Activated CD4-positive, alpha-beta T cell treated with anti-CD3 and anti-CD28 coated beads, Interleukin-2, amount 10 ng/mL, durations not matched to agents 24 days and 14 days (primary cell): ENCODE measurements at regions not wholly inside any gene's neighbourhood (a gene's known extent, or its start where the extent isn't known, plus 50 kb on each side); places are given as distances from the start of the nearest gene placed in this dataset.

ENCODE experiments used
- DNase-seq: peaks from one replicate; pipeline ENCODE4 v3.0.0; 2022
- H3K27ac Mint-ChIP-seq: one replicate; pipeline ENCODE4 v1.8.0; 2022; ENCODE audit warnings: mild to moderate bottlenecking, mixed read lengths
- H3K27me3 Mint-ChIP-seq: one replicate; pipeline ENCODE4 v1.8.0; 2022; ENCODE audit warnings: mixed read lengths
- H3K36me3 Mint-ChIP-seq: one replicate; pipeline ENCODE4 v1.8.0; 2022; ENCODE audit warnings: low read depth, mild to moderate bottlenecking, mixed read lengths
- H3K4me1 Mint-ChIP-seq: one replicate; pipeline ENCODE4 v1.8.0; 2021; ENCODE audit warnings: mixed read lengths
- H3K4me3 Mint-ChIP-seq: one replicate; pipeline ENCODE4 v1.8.0; 2022; ENCODE audit warnings: mild to moderate bottlenecking, moderate library complexity, mixed read lengths
- H3K9me3 Mint-ChIP-seq: one replicate; pipeline ENCODE4 v1.8.0; 2021; ENCODE audit warnings: mixed read lengths
- intact Hi-C: fragments of 100-400 bp; cut with micrococcal nuclease; formaldehyde crosslinking; loops from one replicate; pipeline ENCODE4 v1.15.1; 2023

DNA sequence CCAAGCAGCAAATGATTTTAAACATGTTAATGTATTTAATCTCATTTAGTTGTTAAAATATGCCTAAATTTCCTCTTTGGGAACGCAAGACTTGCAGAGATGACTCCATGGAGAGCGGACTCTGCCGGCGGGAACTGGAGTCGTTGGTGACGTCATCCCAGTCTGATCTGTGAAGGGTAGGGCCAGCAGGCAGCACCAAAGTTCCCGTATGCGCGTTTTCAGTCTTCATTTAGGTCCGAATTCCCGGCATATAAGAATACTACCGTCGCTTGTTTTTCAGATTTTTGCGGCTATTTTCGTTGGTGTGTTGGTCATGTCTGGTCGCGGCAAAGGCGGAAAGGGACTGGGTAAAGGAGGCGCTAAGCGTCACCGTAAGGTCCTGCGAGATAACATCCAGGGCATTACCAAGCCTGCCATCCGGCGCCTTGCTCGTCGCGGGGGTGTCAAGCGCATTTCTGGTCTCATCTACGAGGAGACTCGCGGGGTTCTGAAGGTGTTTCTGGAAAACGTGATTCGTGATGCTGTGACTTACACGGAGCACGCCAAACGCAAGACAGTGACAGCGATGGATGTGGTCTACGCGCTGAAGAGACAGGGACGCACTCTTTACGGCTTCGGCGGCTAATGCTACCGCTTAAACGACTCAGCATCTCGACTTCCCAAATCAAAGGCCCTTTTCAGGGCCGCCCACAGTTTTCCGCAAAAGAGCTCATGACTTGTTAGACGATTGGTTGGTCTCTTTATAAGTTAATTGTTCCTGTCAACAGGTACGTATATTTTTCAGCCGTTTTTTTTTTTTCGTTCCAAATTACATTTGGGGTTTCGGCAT lies 117.3 kb downstream of the HFE start:
- H3K4me1 Mint-ChIP-seq, result peaks cover 31% of the 10 kb centered on the region
- H3K36me3 Mint-ChIP-seq, result peaks cover 5% of the 10 kb centered on the region
- peak; percentile 96 for DNase-seq
- no peaks in the 10 kb centered on the region for H3K9me3 Mint-ChIP-seq
- H3K4me3 Mint-ChIP-seq, result no peak overlapping the region
- H3K27me3 Mint-ChIP-seq, result peaks cover 4% of the 10 kb centered on the region
- intact Hi-C loops, result loop anchor here (1.0 to 2.0 kb wide), 6 partner anchors 12 to 81 kb away; a partner anchor contains a TSS
- H3K27ac Mint-ChIP-seq, result no peak overlapping the region

DNA sequence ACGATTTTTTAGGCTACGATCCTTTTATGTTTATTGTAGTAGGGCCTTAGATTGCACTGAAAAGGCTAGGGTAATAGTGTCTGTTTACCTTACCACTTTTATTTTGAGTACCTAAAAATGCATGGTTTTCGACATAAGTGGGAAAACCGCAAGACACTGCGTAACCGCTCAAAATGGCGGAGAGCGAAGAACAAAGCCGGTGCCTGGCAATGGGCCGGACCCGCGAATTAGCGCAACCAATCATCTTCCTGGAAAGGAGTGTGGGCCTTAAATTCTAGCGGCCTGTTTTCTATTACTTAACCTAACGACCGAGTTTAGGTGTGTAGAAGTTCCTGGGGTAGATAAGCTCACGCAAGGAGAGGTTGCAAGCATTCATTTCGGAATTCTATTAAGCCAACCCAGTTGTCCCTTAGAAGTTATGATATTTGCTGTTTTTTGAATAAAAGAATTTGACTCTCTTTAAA lies 118.0 kb downstream of the HFE start:
- no peak overlapping the region for H3K4me3 Mint-ChIP-seq
- intact Hi-C loops, result loop anchor here (1.0 to 2.0 kb wide), 6 partner anchors 11 to 80 kb away; a partner anchor contains a TSS
- H3K36me3 Mint-ChIP-seq, result peaks cover 4% of the 10 kb centered on the region
- peaks cover 4% of the 10 kb centered on the region for H3K27me3 Mint-ChIP-seq
- no peaks in the 10 kb centered on the region for H3K9me3 Mint-ChIP-seq
- peaks cover 25% of the 10 kb centered on the region for H3K4me1 Mint-ChIP-seq
- DNase-seq, result peak; percentile 95
- H3K27ac Mint-ChIP-seq, result no peak overlapping the region

DNA sequence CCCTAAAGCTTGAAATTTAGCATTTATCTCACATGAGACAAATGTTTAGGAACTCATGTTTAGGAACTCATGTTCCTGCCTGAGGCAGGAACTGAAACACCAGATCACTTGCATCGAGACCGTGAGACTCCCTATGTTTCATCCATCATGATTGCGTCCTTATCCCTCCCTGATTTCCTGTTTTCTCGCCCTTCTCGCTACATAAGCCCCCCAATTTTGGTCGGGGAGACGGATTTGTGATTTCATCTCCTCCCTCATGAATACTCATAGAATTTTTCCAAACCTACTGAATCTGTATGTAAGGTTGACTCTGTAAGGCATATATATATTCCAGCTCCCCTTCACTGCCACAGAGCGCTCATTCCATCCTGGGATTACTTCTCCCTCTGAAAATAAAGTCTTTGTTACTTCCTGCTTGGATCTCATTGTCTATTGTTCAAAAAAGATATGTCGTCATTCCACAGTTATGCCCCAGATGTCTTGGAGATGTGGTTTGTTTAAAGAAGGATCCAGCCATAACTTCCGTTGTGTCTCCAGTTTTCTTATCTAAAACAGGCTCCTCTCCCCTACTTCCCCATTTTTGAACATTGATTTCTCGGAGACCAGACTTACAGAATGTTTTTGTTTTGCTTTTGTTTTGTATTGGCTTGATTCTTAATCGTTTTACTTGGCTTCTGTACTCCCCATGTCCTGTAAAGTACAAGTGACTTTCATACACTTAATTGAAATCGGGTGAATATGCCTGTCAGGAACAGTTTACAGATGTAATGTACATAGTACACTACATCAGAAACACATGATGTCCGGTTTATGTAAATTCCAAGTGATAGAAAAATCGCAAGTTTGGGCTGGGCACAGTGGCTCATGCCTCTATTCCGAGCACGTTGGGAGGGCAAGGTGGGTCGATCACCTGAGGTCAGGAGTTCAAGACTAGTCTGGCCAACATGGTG lies 118.7 kb downstream of the HFE start:
- intact Hi-C loops, result loop anchor here (1.0 to 2.0 kb wide), 6 partner anchors 10 to 79 kb away; a partner anchor contains a TSS
- DNase-seq, result peak; percentile 73

DNA sequence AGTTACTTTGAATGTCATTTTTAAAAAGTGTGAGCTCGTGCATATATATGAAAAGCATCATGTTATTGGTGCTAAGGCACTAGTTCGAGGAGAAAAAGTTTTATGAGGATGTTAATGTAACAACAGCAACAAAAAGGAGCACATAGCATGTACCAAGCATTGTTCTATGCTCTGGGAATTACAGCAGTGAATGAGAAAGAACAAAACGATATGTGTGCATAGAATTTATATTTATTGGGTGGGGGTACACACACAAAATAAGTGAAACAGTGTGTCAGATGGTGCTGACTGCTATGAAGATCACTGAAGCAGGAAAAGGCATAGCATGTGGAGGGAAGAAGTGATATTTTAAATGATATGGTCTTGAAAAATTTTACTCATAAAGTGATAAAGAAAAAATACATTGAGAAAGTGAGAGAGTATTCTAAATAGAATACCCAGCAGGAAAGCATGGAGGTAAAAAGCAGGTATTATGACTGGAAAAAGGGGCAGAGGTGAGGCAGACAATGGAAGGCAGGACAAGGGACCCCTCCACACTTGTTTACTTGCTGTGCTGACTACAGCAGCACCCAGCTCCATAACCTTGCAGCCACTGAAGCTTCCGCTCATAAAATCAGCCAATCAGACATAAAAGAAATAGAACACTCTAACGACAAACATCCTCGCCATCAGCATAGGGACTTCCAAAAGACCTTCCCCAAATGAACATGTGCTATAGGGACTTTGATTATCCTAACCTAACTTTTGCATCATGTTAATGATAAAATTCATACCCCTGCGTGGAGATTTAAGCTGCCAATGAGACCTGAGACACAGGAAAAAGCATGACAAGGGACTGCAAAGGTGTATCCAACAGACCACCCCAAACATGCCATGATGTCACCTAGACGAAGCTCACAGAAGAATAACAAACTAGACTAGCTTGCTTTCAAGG lies 119.9 kb downstream of the HFE start:
- intact Hi-C loops, result no loop called here
- Mint-ChIP-seq H3K27me3 (peaks cover 4% of the 10 kb centered on the region), H3K4me1 (peaks cover 21% of the 10 kb centered on the region), H3K27ac (no peak overlapping the region), H3K4me3 (no peak overlapping the region), H3K9me3 (peaks cover 2% of the 10 kb centered on the region), H3K36me3 (peaks cover 4% of the 10 kb centered on the region)
- no peak for DNase-seq

More for the DNA sequence above, 118.7 kb downstream of the HFE start:
- H3K27ac Mint-ChIP-seq, result no peak overlapping the region
- H3K4me3 Mint-ChIP-seq, result no peak overlapping the region
- H3K36me3 Mint-ChIP-seq, result peaks cover 4% of the 10 kb centered on the region
- peaks cover 25% of the 10 kb centered on the region for H3K4me1 Mint-ChIP-seq
- H3K9me3 Mint-ChIP-seq, result no peaks in the 10 kb centered on the region
- peaks cover 4% of the 10 kb centered on the region for H3K27me3 Mint-ChIP-seq

- no peak for DNase-seq
- H3K4me1 Mint-ChIP-seq, result peaks cover 12% of the 10 kb centered on the region
- intact Hi-C loops, result no loop called here
- H3K27ac Mint-ChIP-seq, result no peak overlapping the region
- no peak overlapping the region for H3K4me3 Mint-ChIP-seq
- H3K36me3 Mint-ChIP-seq, result no peaks in the 10 kb centered on the region
- H3K9me3 Mint-ChIP-seq, result peaks cover 4% of the 10 kb centered on the region
- H3K27me3 Mint-ChIP-seq, result no peaks in the 10 kb centered on the region
These were observed 124.7 kb downstream of the HFE start for GRCh38 chr6:26211963-26212362.

GRCh38 chr6:26213334-26214075 lies 126.3 kb downstream of the HFE start:
- peaks cover 4% of the 10 kb centered on the region for H3K9me3 Mint-ChIP-seq
- H3K27me3 Mint-ChIP-seq, result no peaks in the 10 kb centered on the region
- H3K4me1 Mint-ChIP-seq, result peaks cover 10% of the 10 kb centered on the region
- H3K27ac Mint-ChIP-seq, result no peak overlapping the region
- DNase-seq, result no peak
- no peaks in the 10 kb centered on the region for H3K36me3 Mint-ChIP-seq
- H3K4me3 Mint-ChIP-seq, result peak overlapping the region; percentile 50
- intact Hi-C loops, result no loop called here

GRCh38 chr6:26214803-26215584 lies 127.8 kb downstream of the HFE start:
- Mint-ChIP-seq H3K4me3 (no peak overlapping the region), H3K4me1 (peaks cover 21% of the 10 kb centered on the region), H3K36me3 (no peaks in the 10 kb centered on the region), H3K27me3 (no peaks in the 10 kb centered on the region), H3K27ac (peak overlapping the region; percentile 15), H3K9me3 (peaks cover 4% of the 10 kb centered on the region)
- DNase-seq, result peak; percentile 77
- intact Hi-C loops, result no loop called here

DNA sequence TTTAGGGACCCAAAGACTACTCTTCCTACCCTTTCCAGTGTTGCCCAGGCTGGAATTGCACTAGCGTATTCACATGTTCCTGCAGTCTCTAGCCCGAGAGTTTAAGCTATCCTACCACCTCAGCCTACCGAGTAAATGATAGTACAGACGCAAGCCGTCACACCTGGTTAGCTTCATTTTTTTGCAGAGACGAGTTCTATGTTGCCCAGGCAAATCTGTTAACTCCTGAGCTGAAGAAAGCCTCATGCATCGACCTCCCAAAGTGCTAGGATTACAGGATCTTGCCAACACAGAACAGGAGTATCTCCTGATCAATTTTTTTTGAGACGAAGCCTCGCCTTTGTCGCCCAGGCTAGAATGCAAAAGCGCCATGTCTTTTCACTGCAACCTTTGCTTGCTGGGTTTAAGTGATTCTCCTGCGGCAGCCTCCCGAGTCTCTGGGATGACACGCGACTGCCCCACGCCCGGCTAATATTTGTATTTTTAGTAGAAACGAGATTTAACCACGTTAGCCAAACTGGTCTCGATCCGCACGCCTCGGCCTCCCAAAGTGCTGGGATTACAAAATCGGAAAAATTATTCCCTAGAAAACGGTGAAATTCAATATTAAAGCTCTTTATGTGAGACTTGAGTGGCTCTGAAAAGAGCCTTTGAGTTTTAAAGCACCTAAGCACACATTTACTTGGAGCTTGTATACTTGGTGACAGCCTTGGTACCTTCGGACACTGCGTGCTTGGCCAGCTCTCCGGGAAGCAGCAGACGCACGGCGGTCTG lies 128.5 kb downstream of the HFE start:
- no peaks in the 10 kb centered on the region for H3K27me3 Mint-ChIP-seq
- H3K9me3 Mint-ChIP-seq, result peaks cover 4% of the 10 kb centered on the region
- H3K36me3 Mint-ChIP-seq, result no peaks in the 10 kb centered on the region
- intact Hi-C loops, result loop anchor here (1.0 to 2.0 kb wide), 8 partner anchors 9 to 91 kb away; a partner anchor contains a TSS
- DNase-seq, result peak; percentile 84
- H3K4me1 Mint-ChIP-seq, result peaks cover 27% of the 10 kb centered on the region
- H3K4me3 Mint-ChIP-seq, result no peak overlapping the region
- no peak overlapping the region for H3K27ac Mint-ChIP-seq

DNA sequence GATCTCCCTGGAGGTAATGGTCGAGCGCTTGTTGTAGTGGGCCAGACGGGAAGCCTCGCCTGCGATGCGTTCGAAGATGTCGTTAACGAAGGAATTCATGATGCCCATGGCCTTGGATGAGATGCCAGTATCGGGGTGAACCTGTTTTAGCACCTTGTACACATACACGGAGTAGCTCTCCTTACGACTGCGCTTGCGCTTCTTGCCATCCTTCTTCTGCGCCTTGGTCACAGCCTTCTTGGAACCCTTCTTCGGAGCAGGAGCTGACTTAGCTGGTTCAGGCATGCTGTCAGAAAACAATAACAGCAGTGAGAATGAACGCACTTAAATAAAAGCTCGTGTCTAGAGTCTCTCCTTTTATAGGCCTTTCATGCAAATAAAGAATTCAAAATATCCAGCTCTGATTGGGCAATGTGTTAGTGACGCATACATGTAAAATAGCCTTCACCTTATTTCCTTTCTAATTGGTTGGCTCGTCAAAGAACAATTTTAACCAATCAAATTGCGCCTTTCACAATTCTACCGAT lies 129.2 kb downstream of the HFE start:
- Mint-ChIP-seq H3K36me3 (no peaks in the 10 kb centered on the region), H3K4me1 (peaks cover 27% of the 10 kb centered on the region), H3K4me3 (no peak overlapping the region), H3K9me3 (peaks cover 4% of the 10 kb centered on the region), H3K27ac (no peak overlapping the region), H3K27me3 (no peaks in the 10 kb centered on the region)
- DNase-seq, result peak; percentile 96
- intact Hi-C loops, result loop anchor here (1.0 to 2.0 kb wide), 8 partner anchors 8 to 92 kb away; a partner anchor contains a TSS

DNA sequence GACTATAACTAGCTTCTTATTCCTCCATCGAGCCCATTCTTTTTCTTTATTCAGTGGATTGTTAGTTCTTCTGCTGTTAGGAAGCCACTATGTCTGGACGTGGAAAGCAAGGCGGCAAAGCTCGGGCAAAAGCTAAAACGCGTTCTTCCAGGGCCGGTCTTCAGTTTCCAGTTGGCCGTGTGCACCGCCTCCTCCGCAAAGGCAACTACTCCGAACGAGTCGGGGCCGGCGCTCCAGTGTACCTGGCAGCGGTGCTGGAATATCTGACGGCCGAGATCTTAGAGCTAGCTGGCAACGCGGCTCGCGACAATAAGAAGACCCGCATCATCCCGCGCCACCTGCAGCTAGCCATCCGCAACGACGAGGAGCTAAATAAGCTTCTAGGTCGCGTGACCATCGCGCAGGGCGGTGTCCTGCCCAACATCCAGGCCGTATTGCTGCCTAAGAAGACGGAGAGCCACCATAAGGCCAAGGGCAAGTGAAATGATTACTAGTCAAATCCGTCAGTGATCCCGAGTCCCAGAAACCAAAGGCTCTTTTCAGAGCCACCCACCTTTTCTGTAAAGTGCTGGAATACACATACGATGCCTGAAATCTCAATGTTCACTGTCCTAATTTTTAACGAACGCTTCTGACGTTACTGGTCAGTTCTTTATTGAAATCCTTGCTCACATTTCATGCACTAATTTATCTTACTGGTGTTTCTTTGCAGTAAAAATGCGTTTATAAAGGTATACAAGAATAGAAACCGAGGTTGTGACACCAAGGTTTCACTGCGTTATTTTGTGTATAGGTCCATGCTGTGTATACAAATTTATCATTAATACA lies 129.9 kb downstream of the HFE start:
- no peaks in the 10 kb centered on the region for H3K27me3 Mint-ChIP-seq
- DNase-seq, result peak; percentile 94
- peaks cover 25% of the 10 kb centered on the region for H3K4me1 Mint-ChIP-seq
- no peak overlapping the region for H3K27ac Mint-ChIP-seq
- no peak overlapping the region for H3K4me3 Mint-ChIP-seq
- H3K36me3 Mint-ChIP-seq, result no peaks in the 10 kb centered on the region
- peaks cover 2% of the 10 kb centered on the region for H3K9me3 Mint-ChIP-seq
- intact Hi-C loops, result loop anchor here (1.0 to 2.0 kb wide), 9 partner anchors 7 to 93 kb away; a partner anchor contains a TSS
